ENCODE measurements at regions not wholly inside any gene's neighbourhood (a gene's known extent, or its start where the extent isn't known, plus 50 kb on each side); places are given as distances from the start of the nearest gene placed in this dataset.

DNA sequence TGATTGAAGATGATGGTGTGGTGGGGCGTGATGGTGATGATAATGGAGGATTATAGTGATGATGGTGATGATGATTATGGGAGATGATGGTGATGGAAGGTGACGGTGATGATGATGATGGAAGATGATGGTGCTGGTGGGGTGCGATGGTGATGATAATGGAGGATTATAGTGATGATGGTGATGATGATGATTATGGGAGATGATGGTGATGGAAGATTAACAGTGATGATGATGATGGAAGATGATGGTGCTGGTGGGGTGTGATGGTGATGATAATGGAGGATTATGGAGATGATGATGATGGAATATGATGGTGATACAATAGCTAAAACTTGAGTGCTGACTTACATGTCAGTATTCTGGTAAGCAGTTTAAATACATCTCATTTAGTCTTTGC, 391.0 kb upstream of the EEF2KMT start:
- DNase-seq (ENCODE audit: low read depth): no peak
- H3K4me3 ChIP-seq (ENCODE audit: low read depth, low read length): no peak overlapping the region
- TF ChIP-seq, protein P1, sequence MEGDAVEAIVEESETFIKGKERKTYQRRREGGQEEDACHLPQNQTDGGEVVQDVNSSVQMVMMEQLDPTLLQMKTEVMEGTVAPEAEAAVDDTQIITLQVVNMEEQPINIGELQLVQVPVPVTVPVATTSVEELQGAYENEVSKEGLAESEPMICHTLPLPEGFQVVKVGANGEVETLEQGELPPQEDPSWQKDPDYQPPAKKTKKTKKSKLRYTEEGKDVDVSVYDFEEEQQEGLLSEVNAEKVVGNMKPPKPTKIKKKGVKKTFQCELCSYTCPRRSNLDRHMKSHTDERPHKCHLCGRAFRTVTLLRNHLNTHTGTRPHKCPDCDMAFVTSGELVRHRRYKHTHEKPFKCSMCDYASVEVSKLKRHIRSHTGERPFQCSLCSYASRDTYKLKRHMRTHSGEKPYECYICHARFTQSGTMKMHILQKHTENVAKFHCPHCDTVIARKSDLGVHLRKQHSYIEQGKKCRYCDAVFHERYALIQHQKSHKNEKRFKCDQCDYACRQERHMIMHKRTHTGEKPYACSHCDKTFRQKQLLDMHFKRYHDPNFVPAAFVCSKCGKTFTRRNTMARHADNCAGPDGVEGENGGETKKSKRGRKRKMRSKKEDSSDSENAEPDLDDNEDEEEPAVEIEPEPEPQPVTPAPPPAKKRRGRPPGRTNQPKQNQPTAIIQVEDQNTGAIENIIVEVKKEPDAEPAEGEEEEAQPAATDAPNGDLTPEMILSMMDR (conservative IDR thresholded peaks at IDR 0.05; ENCODE audit: low read depth, low read length): no peak

DNA sequence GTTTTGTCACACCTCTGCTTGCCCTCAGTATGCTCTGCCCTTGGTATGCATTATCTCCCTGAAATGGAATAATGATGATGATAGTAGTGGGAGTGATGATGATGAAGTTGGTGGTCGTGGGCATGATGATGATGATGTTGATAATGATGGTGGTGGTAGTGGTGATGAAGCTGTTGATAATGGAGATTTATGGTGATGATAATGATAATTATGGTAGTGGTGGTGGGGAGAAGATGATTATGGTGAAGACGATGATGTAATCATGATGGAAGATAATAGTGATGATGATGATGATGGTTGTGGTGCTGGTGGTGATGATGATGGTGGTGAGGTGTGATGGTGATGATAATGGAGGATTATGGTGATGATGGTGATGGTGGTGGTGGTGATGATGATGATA, 390.1 kb upstream of the EEF2KMT start:
- TF ChIP-seq, protein P1 (conservative IDR thresholded peaks at IDR 0.05; ENCODE audit: low read depth, low read length): no peak
- no peak for DNase-seq (ENCODE audit: low read depth)
- no peak overlapping the region for H3K4me3 ChIP-seq (ENCODE audit: low read depth, low read length)

GRCh38 chr16:5482256-5482655, 384.7 kb upstream of the EEF2KMT start:
- TF ChIP-seq, protein P1 (conservative IDR thresholded peaks at IDR 0.05; ENCODE audit: low read depth, low read length): no peak
- no peak for DNase-seq (ENCODE audit: low read depth)
- H3K4me3 ChIP-seq (ENCODE audit: low read depth, low read length): no peak overlapping the region

DNA sequence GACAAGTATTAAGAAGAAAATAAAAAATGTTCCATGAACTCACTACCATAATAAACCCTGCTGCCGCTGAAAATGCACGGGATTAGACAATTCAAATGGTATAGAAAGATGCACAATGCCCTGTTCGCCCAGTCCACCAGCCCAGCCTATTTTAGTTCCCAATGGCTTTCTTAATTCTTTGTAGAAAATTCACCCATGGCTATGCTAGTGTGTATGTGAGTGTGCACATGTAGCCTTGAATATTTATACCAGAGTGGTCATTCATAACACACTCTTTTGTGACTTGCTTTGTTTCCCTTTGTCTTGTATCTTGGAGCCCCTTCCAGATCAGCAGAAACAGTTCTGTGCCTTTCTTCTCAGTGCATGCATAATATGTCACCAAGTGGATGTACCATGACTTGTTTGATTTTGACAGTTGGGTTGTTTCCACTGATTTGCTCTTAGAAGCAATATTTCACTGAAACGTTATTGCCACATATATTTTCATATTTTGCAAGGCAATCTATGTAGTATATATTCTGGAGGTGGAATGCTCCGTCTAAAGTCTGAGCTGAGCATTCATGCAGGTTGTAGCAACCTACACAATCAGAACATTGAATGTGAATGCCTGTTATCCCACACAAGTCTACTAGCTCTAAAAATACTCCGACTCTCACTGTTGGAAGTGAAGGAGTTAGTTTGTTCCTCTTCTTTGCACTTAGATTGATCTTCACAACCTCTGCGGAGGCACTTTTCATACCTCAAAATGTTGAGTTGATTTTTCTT, 383.0 kb upstream of the EEF2KMT start:
- no peak for DNase-seq (ENCODE audit: low read depth)
- H3K4me3 ChIP-seq (ENCODE audit: low read depth, low read length): no peak overlapping the region
- TF ChIP-seq, protein P1 (conservative IDR thresholded peaks at IDR 0.05; ENCODE audit: low read depth, low read length): no peak

DNA sequence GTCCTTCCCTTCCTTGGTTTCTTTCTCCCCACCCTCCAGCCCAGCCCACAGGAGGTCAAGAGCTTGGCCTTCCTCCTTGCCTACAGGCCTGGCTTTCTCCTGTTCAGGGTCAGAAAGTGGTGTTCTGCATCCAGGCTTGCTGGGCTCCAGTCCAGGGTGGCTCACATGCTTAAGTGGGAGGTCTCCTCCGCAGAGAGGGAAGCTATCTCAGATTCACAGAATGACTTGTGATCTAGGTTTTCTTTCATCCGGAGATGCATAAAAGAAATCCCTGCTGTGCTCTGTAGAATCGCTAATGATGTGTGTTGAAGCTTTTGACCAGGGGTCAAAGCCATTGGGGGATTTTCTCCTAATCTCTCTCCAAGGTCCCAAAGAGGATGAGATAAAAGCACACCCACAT, 382.3 kb upstream of the EEF2KMT start:
- TF ChIP-seq, protein P1 (conservative IDR thresholded peaks at IDR 0.05; ENCODE audit: low read depth, low read length): no peak
- no peak overlapping the region for H3K4me3 ChIP-seq (ENCODE audit: low read depth, low read length)
- DNase-seq (ENCODE audit: low read depth): no peak

DNA sequence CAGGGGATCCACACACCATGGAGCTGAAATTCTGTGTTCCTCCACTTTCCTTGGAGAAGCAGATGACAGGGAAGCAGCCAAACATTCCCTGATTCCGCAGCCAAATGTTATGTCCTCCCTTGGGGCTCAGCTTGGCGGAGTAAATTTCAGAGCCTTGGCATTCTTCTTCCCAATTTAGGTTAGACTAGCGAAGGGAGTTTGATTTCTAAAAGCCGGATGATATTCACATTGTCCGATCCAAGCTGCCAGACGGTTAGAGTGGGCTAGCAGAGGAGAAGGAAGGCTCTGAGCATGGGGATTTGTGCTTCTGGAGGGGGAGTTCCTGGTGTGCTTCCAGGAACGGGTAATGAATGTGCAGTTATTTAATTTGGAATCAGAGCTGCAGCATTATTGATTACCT, 380.4 kb upstream of the EEF2KMT start:
- TF ChIP-seq, protein P1 (conservative IDR thresholded peaks at IDR 0.05; ENCODE audit: low read depth, low read length): no peak
- no peak overlapping the region for H3K4me3 ChIP-seq (ENCODE audit: low read depth, low read length)

GRCh38 chr16:5477251-5477650, 379.7 kb upstream of the EEF2KMT start:
- DNase-seq (ENCODE audit: low read depth): no peak
- TF ChIP-seq, protein P1 (conservative IDR thresholded peaks at IDR 0.05; ENCODE audit: low read depth, low read length): no peak
- no peak overlapping the region for H3K4me3 ChIP-seq (ENCODE audit: low read depth, low read length)

More for the DNA sequence above, 380.4 kb upstream of the EEF2KMT start:
- no peak for DNase-seq (ENCODE audit: low read depth)
